Muscle of back (tissue), 3 donors: ENCODE measurements at regions not wholly inside any gene's neighbourhood (a gene's known extent, or its start where the extent isn't known, plus 50 kb on each side); places are given as distances from the start of the nearest gene placed in this dataset.
"Not testable (repeated sequence)": the region's sequence is repeated elsewhere in the genome, so short reads cannot be mapped to it uniquely, and the experiment has no call there.

Source experiments
- DNase-seq, 3 donors: peaks; one replicate each; pipeline versions ENCODE4 v3.0.0 to v3.0.0-alpha.2; 2013

- not testable (repeated sequence) for DNase-seq
These were observed 59.6 kb upstream of the DMRTB1 start for GRCh38 chr1:53399370-53400133.

- no peak for DNase-seq
These were observed 58.2 kb upstream of the DMRTB1 start for GRCh38 chr1:53400761-53401674.

DNA sequence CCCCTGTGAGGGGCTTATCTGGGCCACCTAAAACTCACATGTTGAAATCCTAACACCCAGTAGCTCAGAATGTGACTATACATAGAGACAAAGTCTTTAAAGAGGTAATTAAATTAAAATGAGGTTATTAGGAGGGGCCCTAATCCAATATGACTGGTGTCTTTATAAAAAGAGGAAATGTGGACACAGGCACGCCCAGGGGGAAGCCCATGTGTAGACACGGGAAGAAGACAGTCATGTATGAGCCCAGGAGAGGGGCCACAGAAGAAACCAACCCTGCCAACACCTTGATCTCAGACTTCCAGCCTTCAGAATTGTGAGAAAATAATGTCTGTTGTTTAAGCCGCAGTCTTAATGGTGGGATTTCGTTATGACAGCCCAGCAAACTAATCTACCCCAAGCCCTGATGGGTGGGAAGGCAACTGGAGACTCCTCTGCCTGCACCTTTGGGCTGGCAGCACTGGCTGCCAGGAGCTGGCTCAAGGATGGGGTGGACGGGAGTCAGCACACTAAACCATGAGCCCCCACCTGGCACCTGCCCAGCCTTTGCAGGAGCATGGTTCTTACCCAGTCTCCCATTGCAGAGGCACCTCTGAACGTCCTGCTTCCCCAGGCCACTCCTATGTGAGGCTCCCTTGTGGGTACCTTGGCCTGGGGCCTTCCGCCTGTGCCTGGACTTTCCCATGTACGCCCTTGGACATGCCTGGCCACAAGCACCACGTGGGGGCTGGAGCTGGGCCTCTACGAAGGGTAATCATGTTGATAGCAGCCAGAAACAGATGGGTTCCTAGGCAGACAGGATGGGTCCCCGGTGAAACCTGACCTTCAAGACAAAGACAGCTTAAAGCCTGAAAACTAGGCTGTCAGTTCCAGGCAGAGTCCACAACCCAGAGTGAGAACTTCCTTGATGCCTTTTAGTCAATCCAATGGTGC lies 57.1 kb upstream of the DMRTB1 start:
- no peak for DNase-seq

- no peak for DNase-seq
These were observed 56.1 kb upstream of the DMRTB1 start for GRCh38 chr1:53402891-53403655.

- DNase-seq, result no peak
These were observed 53.5 kb upstream of the DMRTB1 start for GRCh38 chr1:53405737-53406136.

DNA sequence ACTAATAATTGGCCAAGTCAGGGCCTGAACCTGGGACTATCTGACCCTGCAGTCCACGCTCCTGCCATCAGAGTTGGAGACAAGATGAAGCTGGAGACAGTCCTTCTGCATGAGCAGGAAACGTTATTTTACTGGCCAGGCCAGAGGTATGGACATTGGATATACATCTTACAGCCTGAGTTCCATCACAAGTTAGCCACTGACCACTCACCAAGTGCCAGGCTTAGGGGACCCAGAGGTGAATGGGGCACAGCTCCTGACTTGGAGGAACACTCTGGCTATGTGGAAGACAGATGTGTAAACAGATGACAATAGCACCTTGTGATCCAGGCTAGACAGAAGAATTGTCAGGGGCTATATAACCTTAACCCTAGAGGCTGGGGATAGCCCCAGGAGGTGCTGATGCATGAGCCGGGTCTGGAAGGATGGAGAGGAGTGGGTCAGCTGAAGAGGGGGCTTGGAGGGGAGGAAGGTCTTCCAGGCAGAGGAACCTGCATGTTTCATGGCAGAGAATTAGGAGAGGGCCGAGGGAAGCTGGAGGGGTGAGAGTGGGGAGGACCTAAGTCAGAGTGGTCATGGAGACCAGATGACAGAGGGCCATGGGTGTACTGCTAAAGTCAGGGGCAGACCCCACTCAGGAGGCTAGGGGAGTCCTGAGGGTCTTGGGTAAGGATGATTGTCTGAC lies 52.5 kb upstream of the DMRTB1 start:
- no peak for DNase-seq

DNA sequence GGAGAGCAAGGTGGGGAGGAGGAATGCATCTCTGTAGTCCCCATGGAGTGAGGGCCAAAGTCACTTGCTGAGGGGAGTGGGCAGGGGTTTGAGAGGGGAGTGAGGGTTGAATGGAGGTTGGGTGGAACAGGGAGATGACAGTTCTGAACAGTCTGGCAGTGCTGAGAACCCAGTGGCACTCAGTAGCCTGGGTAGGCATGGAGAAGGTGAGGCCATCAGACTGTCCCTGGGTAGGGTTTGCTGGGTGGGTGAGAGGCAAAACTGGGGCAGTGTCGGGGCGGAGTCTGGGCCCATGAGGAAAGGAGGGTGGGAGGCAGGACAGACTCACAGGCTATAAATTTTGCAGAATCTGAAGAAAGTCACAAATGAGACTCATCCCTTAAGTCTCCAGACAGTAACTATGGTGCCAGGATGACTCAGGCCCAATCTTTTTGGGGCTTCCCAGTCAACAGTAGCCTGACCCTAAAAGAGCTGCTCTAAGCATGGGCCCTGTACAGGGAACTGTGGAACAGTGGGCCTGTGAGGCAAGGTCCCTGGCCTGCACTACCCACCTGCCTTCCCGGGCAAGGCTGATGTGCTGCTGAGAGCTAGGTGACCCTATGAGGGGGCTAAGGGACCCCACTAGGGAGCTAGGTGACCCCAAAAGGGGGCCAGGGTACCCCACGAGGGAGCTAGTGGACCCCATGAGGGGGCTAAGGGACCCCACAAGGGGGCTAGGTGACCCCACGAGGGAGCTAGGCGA lies 51.0 kb upstream of the DMRTB1 start:
- DNase-seq, result no peak

DNA sequence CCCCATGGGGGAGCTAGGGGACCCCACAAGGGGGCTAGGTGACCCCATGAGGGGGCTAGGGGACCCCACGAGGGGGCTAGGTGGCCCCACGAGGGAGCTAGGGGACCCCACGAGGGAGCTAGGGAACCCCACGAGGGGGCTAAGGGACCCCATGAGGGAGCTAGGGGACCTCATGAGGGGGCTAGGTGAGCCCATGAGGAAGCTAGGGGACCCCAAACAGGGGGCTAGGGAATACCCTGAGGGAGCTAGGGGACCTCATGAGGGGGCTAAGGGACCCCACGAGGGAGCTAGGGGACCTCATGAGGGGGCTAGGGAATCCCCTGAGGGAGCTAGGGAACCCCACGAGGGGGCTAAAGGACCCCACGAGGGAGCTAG lies 50.5 kb upstream of the DMRTB1 start:
- no peak for DNase-seq

GRCh38 chr1:53409233-53409632 lies 50.0 kb upstream of the DMRTB1 start:
- no peak for DNase-seq
